Activated CD4-positive, CD25-positive, alpha-beta regulatory T cell (primary cell): ENCODE measurements at regions not wholly inside any gene's neighbourhood (a gene's known extent, or its start where the extent isn't known, plus 50 kb on each side); places are given as distances from the start of the nearest gene placed in this dataset.
"Not testable (repeated sequence)": the region's sequence is repeated elsewhere in the genome, so short reads cannot be mapped to it uniquely, and the experiment has no call there.

ENCODE experiments used
- DNase-seq, 4 experiments: peaks; one replicate each; lab custom pipeline; 2025; lab: John Stamatoyannopoulos, UW

DNA sequence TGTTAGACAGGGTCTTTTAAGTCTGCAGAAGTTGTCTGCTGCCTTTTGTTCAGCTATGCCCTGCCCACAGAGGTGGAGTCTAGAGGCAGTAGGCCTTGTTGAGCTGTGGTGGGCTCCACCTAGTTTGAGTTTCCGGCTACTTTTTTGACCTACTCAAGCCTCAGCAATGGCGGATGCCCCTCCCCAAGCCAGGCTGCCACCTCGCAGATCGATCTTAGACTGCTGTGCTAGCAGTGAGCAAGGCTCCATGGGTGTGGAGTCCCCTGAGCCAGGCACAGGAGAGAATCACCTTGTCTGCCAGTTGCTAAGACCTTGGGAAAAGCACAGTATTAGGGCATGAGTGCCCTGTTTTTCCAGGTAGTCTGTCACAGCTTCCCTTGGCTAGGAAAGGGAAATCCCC, 664.6 kb upstream of the DPPA4 start:
- DNase-seq, result not testable (repeated sequence)

DNA sequence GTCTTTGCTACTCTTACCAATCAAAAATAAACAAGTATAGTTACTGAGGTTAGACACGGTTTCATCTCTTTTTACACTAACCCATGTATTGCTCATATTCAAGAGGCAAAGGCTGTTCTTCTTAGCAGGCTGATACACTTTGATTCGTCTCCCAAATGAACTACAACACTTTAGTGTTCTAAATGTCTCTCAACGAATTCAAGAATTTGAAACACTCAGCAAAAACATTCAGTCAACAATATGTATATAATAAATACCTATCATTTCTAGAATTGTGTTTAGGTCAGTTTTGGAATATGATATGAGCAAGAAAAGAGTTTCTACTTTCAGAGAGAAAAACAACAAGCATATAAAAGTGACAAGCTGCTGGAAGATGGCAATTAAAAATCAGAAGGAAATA, 669.6 kb upstream of the DPPA4 start:
- DNase-seq, result no peak

DNA sequence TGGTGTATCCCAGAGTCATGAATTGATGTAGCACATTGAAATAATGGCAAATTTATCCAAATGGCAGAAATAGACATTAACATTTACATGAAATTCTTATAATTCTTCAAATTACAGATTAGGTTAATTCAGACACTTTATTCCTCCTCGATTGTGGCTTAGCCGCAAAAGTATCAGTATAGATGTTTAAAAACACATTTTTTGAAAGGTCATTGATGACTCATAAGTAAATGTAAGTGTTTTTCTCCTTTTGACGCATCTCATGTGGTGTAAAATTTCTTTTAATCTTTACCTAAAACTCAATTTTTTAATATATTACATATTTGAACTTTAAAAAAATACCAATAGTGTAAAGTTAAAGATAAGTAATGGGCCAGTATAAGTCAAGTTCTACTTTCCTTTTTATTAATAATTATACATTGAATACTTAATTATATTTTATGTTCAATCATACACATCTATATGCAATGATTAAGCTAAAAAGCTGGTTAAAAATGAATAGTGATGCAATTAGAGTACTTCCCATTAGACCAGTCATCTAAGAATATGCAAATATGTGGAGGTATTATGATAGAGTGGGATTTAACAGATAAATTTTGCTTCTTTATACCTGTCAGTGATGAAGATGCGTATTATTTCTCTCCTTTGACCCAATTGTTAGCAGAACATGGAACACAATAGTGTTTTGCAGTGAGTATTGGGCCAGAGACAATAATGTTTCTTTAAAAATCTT, 678.1 kb upstream of the DPPA4 start:
- DNase-seq, result no peak

DNA sequence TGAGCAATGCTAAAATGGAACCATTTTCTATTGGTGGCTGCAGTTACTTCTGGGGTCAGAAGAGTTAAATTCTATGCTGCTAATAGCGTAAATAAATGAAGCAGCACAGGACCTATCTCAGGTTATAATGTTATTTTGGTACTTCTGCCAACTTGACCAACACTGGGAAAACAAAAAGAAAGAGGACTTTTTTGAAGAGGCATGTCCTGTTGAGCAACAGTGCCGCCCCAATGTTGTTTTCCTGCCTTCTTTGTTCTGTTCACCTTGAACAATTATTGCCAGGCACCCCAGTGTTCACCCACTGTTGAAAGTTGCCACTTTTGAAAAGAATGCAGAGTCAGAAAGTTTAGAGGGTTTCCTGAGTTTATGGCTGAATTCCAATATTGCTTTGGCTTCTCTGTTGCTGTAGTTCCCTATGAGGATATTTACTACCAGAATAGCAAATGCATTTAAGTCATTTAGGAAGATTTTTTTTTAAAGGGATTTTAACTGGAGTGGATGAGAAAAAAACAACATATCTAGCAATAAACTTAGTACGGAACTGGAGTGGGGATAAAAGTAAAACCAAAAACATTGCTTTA, 679.0 kb upstream of the DPPA4 start:
- DNase-seq, result no peak

DNA sequence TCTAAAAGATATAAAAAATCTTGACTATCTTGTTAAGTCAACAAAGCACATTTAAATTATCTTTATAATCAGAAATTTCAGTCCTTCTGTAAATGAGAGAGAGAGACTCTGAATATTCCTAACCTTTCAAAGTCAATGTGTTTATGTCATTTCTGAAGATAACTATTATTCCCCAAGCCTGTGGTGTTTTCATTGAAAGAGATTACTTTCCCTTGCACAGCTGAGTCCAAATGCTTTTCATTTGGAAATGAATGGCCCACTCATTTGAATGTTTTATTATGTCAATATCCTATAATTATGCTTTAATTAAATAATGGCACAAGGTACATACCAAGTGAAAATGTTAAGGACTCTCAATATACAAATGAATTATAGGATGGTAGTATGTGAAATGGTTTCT, 680.0 kb upstream of the DPPA4 start:
- no peak for DNase-seq

DNA sequence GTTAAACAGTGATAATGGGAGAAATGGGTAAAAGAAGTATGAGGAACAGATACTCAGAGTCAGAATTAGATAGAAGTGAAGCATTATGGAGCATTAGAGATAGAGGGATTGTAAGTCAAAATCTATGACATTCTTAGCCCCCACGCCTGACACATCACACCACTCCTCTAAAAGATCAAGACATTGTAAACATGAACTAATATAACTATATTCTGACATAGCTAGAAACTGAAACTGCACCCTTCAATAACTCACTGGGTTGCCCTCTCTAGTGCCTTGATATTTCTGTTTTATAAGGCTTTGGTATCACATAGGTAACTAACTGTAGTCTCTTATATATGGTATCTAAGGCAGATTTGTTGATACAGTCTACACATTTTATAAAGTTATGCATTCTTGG, 684.3 kb upstream of the DPPA4 start:
- DNase-seq, result no peak

DNA sequence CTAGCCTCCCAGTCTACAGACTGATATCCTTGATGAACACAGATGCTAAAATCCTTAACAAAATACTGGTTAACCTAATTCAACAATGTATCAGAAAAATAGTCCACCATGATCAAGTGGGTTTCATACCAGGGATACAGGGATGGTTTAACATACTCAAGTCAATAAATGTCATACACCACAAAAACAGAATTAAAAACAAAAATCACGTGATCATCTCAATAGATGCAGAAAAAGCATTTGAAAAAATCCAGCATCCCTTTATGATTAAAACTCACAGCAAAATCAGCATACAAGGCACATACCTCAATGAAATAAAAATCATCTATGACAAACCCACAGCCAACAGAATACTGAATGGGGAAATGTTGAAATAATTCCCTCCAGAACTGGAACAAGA, 685.7 kb upstream of the DPPA4 start:
- not testable (repeated sequence) for DNase-seq

DNA sequence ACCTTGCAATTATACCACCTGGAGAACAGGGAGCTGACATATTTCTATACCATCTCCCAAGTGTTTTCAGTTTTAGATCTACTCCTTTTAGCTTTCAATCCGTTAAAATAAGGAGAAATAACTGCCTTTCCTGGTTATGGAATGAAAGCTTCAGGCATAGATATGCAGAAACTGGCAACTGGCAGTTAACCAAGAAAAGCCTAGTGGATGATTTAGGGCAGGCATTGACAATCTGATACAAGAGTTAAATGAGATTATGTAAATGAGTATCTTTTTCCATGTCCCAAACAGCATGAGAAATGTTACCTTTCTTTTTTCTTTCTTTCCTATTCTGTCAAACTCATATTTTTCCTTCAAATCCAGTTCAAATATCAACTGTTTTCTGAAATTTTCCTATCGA, 689.1 kb upstream of the DPPA4 start:
- DNase-seq, result no peak

DNA sequence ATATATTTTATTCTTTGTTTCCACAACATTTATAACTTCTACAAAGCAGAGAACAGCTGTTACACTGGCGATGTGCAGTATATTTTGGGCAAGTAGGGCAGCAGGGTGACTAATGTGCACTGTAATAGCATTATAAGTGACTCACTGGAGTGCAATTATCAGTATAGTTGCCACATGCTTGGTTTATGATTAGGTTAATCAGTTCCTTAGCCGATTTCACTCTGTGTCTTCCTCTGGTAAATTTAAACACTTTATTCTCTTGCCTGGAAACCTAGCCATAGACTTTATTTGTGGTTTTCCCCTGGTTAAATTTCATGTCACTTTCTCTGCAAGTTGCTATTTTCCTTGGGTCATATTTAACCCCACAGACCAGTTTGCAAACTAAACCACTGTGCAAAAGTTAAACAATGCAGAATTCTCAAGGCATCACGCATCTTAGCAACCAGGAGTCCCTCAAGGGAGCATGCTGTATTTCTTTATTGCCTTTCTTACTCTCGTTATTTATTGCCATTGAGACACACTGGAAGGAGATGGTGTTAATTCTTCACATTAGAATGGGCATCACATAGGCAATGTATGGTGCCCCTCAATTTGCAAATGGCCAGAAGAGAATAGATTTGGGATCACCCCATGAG, 690.2 kb upstream of the DPPA4 start:
- no peak for DNase-seq

DNA sequence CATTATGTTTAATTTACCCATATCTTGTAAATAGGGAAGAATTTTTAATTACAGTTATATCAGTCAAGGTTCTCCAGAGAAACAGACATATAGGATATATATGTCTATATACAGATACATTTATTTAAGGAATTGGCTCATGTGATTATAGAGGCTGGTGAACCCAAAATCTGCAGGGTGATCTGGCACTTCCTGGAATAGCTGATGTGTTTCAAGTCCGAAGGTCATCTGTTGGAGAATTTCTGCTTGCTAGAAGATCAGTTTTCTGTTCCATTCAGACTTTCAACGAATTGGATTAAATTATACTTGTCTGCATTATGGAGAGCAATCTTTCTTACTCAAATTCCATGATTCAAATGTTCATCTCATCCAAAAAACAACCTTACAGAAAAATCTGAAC, 694.6 kb upstream of the DPPA4 start:
- DNase-seq, result no peak

DNA sequence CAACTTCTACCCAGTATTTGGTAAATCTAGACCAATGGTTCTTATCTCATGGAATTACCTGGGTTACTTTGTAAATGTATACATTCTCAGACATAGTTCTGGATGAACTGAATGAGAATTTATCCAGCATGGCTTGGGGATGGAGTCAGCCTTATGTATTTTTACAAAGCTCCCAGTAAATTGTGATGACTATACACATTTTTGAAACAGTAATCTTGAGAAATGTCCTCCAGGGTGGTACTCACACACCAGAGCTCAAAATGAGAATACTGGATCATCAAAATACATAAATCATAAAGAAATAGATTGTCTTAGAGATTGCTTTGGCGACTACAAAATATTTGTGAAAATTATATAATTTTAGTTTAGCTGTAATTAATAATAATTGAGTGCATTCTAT, 722.1 kb upstream of the DPPA4 start:
- no peak for DNase-seq

DNA sequence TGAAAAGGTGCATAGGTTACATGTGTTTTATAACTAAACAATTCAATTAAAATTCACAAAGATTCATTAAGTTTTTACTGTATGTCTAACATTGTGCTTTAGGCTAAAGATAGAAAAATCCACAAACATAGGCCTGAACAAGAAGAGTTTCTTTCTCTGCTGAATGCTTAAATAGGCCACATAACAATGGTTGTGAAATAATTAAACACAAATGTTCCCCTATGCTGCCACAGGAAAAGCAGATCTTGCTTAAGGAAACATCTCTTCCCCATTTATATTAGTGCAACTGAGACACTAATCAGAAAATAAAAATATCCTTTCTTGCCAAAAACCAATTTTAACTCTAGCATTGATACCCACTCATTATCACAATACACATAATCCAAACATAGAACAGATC, 725.4 kb upstream of the DPPA4 start:
- no peak for DNase-seq

DNA sequence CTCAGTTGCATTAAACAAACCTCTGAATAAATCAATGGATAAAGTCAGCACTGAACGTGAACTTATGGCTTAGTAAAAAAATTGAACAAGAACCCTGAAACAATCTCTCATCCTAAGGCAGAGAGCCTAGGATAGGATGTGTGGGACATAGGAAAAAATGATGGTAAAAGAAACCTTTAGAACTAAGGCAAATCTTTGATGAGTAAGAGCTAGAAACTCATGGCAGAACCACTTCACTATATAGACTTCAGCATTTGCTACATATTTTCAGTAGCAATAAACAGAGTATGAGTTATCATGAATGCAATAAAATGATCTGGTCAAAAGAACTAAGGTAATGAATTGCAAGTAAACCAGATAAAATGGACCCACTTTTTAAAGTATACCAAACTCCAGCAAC, 725.8 kb upstream of the DPPA4 start:
- DNase-seq, result no peak

DNA sequence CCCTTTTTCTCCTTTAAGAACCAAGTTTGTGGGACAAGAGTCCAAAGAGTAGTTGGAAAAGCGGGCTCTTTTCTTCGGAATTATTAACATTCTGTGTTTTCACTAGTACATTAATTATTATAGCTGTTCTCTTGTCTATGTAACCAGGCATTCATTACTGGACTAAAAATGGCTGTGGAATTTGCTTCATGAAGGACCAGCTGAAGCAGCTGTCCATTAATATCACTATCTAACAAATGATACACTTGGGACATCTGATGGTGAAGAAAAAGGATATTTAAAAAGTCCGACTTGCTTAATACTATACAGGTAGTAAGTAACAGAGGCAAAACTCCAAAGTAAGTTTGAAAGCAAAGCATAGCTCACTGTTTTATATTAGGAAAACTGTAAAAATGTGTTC, 728.9 kb upstream of the DPPA4 start:
- no peak for DNase-seq

DNA sequence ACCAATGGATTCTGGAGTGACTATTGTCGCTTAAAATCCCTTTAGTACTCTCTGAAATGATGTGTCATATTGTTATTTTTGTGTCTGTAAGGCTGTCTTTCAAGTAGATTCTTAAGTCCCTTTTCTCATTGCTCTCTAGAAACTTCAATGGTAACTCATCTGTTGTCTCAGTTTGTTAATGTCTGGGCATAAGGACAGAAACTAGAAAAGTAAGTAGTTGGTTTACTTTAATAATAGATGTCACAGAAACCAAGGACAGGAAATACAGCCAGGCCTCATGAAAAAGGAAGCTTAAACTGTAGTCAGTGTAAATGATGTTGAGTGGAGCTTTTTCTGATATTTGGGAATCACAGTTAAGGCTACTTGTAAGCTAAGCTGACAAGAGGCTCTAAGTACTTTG, 730.2 kb upstream of the DPPA4 start:
- DNase-seq, result no peak

DNA sequence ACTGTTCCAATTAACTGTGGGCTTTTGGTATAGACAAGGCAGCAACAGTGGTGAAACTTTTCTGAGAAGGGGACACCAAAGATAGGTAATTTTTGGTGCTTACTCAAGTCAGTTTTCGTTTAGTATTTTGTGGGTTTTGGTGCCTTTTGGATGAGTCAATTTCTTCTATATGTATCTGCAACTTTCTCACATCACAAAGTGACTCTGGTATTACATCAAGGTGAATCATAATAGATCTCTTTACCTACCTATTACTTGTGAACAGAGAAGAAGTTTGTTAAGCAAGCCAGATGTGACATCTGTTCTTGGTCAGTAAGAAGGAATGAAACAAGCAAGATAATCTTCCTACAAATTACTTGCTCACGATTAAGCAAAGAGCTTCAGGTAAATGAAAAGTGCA, 732.4 kb upstream of the DPPA4 start:
- no peak for DNase-seq

DNA sequence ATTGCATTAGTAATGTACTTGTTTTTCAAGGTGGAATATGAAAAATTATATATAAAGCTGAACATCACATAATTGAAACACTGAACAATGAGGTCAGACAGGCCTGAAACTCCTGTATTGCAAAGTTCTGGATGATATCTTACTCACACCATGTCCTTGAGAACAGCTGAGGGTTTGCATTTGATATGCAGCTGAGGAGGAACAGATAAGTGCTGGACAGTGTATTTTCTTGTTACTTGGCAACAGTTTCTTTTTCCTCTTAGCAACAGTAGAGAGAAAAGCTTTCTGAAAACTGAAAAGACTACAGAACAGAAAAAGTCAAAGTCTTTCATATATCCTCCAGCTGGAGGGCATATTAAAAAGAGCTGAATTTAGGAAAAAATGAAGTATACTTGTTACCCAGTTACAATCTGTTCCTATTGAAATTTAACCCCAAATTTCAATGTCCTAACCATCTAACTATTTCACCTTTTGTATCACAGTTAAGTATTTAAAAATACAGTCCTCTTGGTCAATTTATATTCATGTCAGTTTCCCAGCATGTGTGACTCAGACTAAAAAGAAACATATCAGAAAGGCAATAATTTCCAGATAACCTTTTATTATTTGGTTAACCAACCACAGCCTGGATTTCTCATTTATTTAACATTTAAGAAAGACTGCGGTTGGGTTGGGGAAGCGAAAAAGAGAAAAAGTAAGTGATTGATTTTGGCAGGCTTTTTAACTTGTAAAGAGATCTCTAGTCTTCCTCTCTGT, 733.0 kb upstream of the DPPA4 start:
- no peak for DNase-seq

DNA sequence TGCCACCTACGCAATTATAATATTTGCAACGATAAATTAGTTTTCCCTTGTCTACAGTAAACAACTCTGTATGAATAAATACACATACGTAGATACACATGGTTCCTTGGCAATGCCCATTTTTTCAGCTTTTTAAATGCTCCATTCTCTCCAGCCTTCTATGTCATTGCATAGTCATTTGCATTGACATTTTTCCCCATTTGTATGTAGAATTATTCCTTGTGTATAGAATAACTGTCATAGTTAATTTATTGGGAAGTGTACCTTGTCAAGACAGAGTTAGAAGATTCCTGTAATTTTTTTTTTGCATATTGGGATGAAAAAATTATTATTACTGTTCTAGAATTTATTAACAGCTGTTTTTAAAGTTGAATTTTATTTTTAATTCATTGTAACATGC, 736.7 kb upstream of the DPPA4 start:
- no peak for DNase-seq

DNA sequence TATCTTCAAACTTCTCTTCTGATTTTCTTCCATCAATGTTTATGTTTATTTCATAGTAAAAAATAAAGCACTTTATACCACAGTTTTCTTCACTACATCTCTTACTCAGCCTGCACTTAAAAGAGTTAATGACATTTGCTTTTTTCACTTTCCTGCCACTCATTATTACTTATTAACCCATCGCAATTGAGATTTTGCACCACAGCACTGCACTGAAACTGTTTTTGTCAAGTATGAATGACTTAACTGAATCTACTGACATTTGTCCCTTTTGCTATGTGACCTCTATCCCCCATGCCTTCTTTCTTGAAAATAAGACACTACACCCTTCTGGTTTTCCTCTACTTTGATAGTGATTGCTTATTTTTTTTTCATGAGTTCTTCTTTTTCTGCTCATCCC, 739.7 kb upstream of the DPPA4 start:
- no peak for DNase-seq

DNA sequence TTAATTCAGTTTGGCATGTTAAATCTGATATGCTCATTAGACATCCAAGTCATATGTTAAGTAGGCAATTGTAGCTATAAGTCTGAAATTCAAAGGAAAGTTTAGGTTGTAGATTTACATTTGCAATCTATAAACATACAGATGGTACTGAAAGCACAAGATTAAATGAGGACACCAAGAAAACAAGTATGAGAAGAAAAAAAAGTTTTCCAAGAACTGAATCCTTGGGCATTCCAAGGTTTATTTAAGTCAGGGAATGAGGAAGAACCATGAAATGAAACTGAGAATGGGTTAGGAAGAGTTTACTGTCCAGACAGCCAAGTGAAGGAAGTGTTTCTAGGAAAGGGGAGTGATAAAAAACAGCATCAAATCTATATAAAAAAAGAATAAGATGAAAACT, 756.1 kb upstream of the DPPA4 start:
- no peak for DNase-seq

DNA sequence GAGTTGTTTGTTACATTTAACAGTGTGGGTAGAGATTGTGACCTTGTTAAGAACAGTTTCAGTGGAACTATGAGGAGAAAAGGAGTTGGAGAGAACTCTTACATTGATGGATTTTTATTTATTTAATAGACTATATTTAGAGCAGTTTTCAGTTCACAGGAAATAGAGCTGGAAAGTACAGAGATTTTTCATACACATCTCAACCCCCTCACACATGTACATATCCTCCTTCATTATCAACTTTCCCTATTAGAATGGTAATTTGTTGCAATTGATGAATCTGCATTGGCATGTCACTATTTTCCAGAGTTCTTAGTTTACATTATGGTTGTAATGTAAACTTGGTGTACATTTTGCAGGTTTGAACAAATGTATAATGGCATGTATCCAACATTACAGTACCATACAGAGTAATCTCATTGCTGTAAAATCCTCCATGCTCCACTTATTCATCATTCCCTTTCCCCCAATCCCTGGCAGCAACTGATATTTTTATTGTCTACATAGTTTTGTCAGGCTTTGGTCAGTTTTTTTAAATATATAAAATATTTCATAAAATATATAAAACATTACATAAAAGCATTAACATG, 756.6 kb upstream of the DPPA4 start:
- DNase-seq, result no peak

DNA sequence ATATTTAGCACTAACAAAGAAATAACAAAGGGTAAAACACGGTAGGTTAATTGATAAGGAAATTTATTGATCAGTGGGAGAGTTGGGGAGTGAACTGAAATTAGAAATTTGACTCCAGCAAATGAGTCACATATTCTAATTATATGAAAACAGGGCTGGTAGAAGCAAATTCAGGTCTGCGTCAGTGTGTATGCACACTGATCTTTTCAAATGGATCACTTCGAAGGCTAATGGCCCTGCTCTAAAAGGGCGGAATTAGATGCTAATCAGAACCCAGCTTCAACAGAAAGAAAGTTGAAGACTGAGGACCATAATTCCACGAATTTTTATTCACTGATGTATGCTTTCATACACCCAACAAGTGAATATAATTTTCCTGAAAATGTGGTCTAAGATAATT, 762.4 kb upstream of the DPPA4 start:
- DNase-seq, result no peak

DNA sequence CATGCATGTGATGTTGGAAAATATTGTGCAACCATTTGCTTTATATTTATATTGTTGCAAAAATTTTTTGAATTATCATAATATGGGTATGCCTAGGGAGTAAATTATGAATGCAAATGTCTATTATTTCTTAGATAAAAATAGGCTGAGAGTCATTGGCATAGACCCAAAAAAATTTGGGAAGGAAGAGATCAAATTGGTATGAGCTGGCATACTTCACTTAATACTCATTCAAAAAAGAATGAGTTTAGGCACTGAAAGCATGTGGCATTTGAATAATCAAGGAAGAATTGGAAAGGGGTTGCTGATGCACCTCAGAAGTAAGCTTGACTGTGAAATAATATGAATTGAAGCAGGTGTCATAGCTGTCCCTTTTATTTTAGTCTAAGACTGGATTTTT, 764.0 kb upstream of the DPPA4 start:
- no peak for DNase-seq
